Prostate gland (tissue), 2 donors: ENCODE measurements at regions not wholly inside any gene's neighbourhood (a gene's known extent, or its start where the extent isn't known, plus 50 kb on each side); places are given as distances from the start of the nearest gene placed in this dataset.

Experiments used
- CTCF ChIP-seq, 4 experiments: fragments of 200-600 bp in 2 of 4; fragments of 450-650 bp in 2 of 4; sonication (generic) in 2 of 4; IDR thresholded peaks; 1 replicate in 3 of 4; 2 replicates in 1 of 4; pipeline ENCODE4 v1.5.1; 2016 to 2019; ENCODE audit warnings: antibody characterized with exemption in 4 of 4, mild to moderate bottlenecking in 2 of 4, moderate library complexity in 2 of 4
- POLR2A ChIP-seq: fragments of 450-650 bp; IDR thresholded peaks from one replicate; pipeline ENCODE4 v1.6.1; 2016; ENCODE audit warnings: antibody characterized with exemption, mild to moderate bottlenecking
- POLR2AphosphoS5 ChIP-seq: sonication (generic); formaldehyde crosslinking; IDR thresholded peaks from one replicate; pipeline ENCODE4 v1.6.1; 2017; ENCODE audit warnings: antibody characterized with exemption

- TF ChIP-seq POLR2A (no peak), CTCF (IDR thresholded peaks at IDR 0.05) (no peak), POLR2AphosphoS5 (no peak)
Measured at GRCh38 chr12:89177802-89178395, 174.4 kb downstream of the DUSP6 start.
